ENCODE measurements at regions not wholly inside any gene's neighbourhood (a gene's known extent, or its start where the extent isn't known, plus 50 kb on each side); places are given as distances from the start of the nearest gene placed in this dataset.

- no peak for TF ChIP-seq BCLAF1 (IDR thresholded peaks at IDR 0.05)
These were observed 629.5 kb downstream of the LMO4 start (continued) for GRCh38 chr1:87958201-87958600.

GRCh38 chr1:87958716-87959115, 630.0 kb downstream of the LMO4 start:
- H3K27me3 ChIP-seq (replicated peaks in 1 of 2; ENCODE audit: control insufficient read depth in 2 of 2, insufficient read depth in 2 of 2, low read length in 1 of 2) = no peaks in the 10 kb centered on the region
- no peaks in the 10 kb centered on the region for H4K20me1 ChIP-seq (ENCODE audit: control insufficient read depth, insufficient read depth)
- H3K9me3 ChIP-seq (replicated peaks; ENCODE audit: control insufficient read depth, insufficient read depth, low read length) = no peaks in the 10 kb centered on the region
- DNase-seq (ENCODE audit: low read depth, low spot score) = no peak
- no peak for ATAC-seq
- intact Hi-C loops (cut with micrococcal nuclease; ENCODE audit: unreplicated experiment) (no loop called here), in situ Hi-C loops (cut with MboI) (loop anchor here (10.0 kb wide), 2 partner anchors 664 to 824 kb away; no protein-coding TSS in a partner anchor)
- H3K36me3 ChIP-seq (ENCODE audit: control insufficient read depth in 2 of 2, insufficient read depth in 2 of 2, low read length in 1 of 2) = no peaks in the 10 kb centered on the region
- no peak overlapping the region for H3K27ac ChIP-seq (ENCODE audit: control insufficient read depth, insufficient read depth)
- no peak for FAIRE-seq
- no peaks in the 10 kb centered on the region for H3K79me2 ChIP-seq (ENCODE audit: control insufficient read depth, insufficient read depth, low read length)
- ChIA-PET SMC1A (ENCODE audit: uncharacterized antibody, unreplicated experiment) (no interaction called here), POLR2A (no interaction called here), RAD21 (ENCODE audit: unreplicated experiment) (no interaction called here), CTCF (no interaction called here)
- H3K9ac ChIP-seq (ENCODE audit: control insufficient read depth, insufficient read depth, low read length) = no peak overlapping the region
- H3K4me1 ChIP-seq (ENCODE audit: control insufficient read depth, insufficient read depth, low read length) = no peaks in the 10 kb centered on the region
- no peak overlapping the region for H2AFZ ChIP-seq (ENCODE audit: control insufficient read depth, low read depth, low read length)
- H3K4me2 ChIP-seq (ENCODE audit: control insufficient read depth, insufficient read depth) = no peak overlapping the region
- H3K4me3 ChIP-seq = no peak overlapping the region
- no TSS peak for BruUV-seq (replicated peaks)
- WGBS (ENCODE audit: insufficient coverage, insufficient replicate concordance, low lambda C conversion rate, missing lambda C conversion rate) = 5% methylated on average over 1 of the region's 1 CpG
- TF ChIP-seq NFYB (IDR thresholded peaks at IDR 0.05; ENCODE audit: insufficient read depth, low read depth, low read length) (no peak), ZNF622 (IDR thresholded peaks at IDR 0.05) (no peak), MXI1 (IDR thresholded peaks at IDR 0.05; ENCODE audit: low read depth, low read length) (no peak)

Measured in GM12878 (cell line).